ENCODE measurements at regions not wholly inside any gene's neighbourhood (a gene's known extent, or its start where the extent isn't known, plus 50 kb on each side); places are given as distances from the start of the nearest gene placed in this dataset.

DNA sequence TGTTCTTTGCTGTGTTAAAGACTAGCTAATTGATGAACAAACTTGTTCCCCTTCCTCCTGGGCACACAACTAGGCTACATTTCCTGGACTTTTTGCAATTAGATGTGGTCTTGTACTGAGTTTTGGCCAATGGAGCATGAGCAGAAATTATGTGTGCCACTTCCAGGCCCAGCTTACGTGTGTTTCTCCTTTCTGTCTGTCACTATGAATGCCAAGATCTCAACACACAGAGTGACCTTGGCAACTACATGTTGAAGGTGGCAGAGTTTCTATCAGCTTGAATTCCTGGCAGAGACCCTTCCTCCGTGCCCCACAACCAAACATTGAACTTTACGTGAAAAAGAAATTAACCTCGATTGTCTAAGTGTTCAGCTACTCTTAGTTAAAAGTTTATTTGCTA is 81.7 kb upstream of the PIAS1 start:
- ChIA-PET CTCF (no interaction called here), POLR2A (no interaction called here)
- TF ChIP-seq, protein P1, sequence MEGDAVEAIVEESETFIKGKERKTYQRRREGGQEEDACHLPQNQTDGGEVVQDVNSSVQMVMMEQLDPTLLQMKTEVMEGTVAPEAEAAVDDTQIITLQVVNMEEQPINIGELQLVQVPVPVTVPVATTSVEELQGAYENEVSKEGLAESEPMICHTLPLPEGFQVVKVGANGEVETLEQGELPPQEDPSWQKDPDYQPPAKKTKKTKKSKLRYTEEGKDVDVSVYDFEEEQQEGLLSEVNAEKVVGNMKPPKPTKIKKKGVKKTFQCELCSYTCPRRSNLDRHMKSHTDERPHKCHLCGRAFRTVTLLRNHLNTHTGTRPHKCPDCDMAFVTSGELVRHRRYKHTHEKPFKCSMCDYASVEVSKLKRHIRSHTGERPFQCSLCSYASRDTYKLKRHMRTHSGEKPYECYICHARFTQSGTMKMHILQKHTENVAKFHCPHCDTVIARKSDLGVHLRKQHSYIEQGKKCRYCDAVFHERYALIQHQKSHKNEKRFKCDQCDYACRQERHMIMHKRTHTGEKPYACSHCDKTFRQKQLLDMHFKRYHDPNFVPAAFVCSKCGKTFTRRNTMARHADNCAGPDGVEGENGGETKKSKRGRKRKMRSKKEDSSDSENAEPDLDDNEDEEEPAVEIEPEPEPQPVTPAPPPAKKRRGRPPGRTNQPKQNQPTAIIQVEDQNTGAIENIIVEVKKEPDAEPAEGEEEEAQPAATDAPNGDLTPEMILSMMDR (IDR thresholded peaks at IDR 0.05) = no peak
- Mint-ChIP-seq H3K9me3 (no peaks in the 10 kb centered on the region), H3K4me3 (no peak overlapping the region), H3K36me3 (ENCODE audit: low read depth) (no peaks in the 10 kb centered on the region), H3K27me3 (peaks cover 22% of the 10 kb centered on the region), H3K4me1 (peaks cover 11% of the 10 kb centered on the region), H3K27ac (no peak overlapping the region)
- DNase-seq = no peak
- intact Hi-C loops (cut with micrococcal nuclease) = no loop called here
- no peak for ATAC-seq (ENCODE audit: low read depth)

DNA sequence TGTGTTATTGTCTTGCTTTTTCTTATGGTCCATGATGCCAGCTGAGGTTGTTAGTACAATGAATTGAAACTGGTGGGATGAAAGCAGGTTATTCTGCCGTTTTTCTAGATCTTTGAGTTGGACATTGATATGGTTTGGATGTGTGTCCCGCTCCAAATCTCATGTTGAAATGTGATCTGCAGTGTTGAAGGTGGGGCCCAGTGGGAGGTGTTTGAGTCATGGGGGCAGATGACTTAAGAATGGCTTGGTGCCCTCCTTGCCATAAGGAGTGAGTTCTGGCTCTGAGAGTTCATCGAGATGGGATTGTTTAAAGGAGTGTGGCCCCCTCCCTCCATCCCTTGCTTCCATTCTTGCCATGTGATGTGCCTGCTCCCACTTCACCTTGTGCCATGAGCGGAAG is 80.3 kb upstream of the PIAS1 start:
- intact Hi-C loops (cut with micrococcal nuclease) = no loop called here
- DNase-seq = no peak
- Mint-ChIP-seq H3K27me3 (peaks cover 11% of the 10 kb centered on the region), H3K4me3 (no peak overlapping the region), H3K36me3 (ENCODE audit: low read depth) (no peaks in the 10 kb centered on the region), H3K4me1 (peaks cover 2% of the 10 kb centered on the region), H3K9me3 (no peaks in the 10 kb centered on the region), H3K27ac (no peak overlapping the region)
- TF ChIP-seq, protein P1 (IDR thresholded peaks at IDR 0.05) = no peak
- ATAC-seq (ENCODE audit: low read depth) = no peak
- POLR2A ChIA-PET = no interaction called here
- CTCF ChIA-PET = no interaction called here

DNA sequence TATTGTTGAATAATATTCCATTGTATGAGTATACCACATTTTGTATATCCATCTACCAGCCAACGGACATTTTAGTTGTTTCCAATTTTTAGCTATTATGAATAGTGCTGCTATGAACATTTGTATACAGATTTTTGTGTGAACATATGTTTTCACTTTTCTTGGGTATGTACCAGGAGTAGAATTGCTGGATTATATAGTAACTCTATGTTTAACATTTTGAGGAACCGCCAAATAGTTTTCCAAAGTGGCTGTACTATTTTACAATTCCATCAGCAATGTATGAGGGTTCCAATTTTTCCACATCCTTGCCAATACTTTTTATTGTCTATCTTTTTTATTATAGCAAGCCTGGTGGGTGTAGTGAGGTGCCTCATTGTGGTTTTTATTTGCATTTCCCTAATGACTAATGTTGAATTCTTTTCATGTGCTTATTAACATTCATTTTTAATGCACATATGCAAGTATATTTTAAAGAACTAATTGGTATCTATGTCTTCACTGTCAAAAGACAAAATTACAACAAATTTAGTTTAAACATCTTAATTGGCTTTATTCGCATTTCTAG is 77.5 kb upstream of the PIAS1 start:
- DNase-seq = no peak
- H3K27ac Mint-ChIP-seq = no peak overlapping the region
- no peaks in the 10 kb centered on the region for H3K36me3 Mint-ChIP-seq (ENCODE audit: low read depth)
- intact Hi-C loops (cut with micrococcal nuclease) = no loop called here
- ATAC-seq (ENCODE audit: low read depth) = no peak
- TF ChIP-seq, protein P1 (IDR thresholded peaks at IDR 0.05) = no peak
- ChIA-PET CTCF (no interaction called here), POLR2A (no interaction called here)
- H3K9me3 Mint-ChIP-seq = no peaks in the 10 kb centered on the region
- no peaks in the 10 kb centered on the region for H3K4me1 Mint-ChIP-seq
- H3K27me3 Mint-ChIP-seq = peaks cover 5% of the 10 kb centered on the region
- no peak overlapping the region for H3K4me3 Mint-ChIP-seq

DNA sequence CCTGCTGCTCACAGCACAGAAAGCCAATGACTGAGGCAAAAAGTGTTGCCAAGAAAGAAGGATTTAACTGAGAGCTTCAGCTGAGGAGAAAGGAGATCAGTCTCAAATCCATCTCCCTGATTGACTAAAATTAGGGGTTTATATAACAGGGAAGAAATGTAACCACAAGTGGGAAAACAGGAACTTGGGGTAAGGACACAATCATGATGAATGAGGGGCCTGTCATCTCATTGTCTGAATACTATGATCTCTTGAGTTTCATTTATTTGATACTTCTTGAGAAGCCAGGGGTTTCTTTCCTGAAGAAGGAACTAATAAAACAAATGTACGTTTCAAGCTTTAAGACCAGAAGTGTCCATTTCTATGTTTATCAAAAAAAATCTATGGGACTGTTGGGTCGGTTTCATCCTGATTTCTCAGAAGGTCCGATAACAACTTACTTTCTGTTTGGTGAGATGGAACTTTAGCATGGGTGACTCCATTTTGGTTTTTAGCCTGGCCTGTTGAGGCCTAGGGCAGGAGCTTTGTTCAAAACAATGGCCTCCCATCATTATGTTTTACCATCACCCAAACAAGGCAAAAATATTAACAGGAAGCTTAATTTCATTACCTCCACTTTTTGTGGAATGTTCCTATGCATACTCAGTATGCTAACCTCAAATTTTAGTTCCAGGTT is 76.6 kb upstream of the PIAS1 start:
- intact Hi-C loops (cut with micrococcal nuclease) = no loop called here
- Mint-ChIP-seq H3K36me3 (ENCODE audit: low read depth) (no peaks in the 10 kb centered on the region), H3K27ac (no peak overlapping the region), H3K4me3 (no peak overlapping the region), H3K9me3 (no peaks in the 10 kb centered on the region), H3K4me1 (no peaks in the 10 kb centered on the region), H3K27me3 (peaks cover 2% of the 10 kb centered on the region)
- ChIA-PET CTCF (no interaction called here), POLR2A (no interaction called here)
- ATAC-seq (ENCODE audit: low read depth) (no peak), DNase-seq (no peak)
- TF ChIP-seq, protein P1 (IDR thresholded peaks at IDR 0.05) = no peak

DNA sequence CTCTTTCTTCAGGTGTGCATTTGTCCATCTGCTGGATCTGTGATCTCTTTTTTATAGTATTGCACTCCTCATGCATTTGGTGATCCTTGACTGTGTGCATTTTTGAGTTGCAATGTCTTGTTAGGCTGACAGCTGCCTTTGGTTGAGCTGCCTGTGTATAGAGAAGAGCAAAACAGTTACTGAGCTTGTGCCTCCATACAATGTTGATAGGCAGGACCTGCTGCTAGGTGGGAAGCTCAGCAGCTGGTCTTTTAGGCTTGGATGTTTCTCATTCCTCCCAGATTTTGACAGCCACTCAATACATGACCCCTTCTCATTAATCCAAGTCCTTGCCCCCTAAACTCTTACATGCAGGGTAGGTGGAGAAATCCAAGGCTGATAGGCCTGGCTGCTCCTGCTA is 74.8 kb upstream of the PIAS1 start:
- no peaks in the 10 kb centered on the region for H3K36me3 Mint-ChIP-seq (ENCODE audit: low read depth)
- no peaks in the 10 kb centered on the region for H3K9me3 Mint-ChIP-seq
- POLR2A ChIA-PET = no interaction called here
- H3K4me1 Mint-ChIP-seq = no peaks in the 10 kb centered on the region
- CTCF ChIA-PET = no interaction called here
- TF ChIP-seq, protein P1 (IDR thresholded peaks at IDR 0.05) = no peak
- peaks cover 2% of the 10 kb centered on the region for H3K27me3 Mint-ChIP-seq
- no peak for DNase-seq
- H3K27ac Mint-ChIP-seq = no peak overlapping the region
- no peak overlapping the region for H3K4me3 Mint-ChIP-seq
- intact Hi-C loops (cut with micrococcal nuclease) = no loop called here
- ATAC-seq (ENCODE audit: low read depth) = no peak

Measured in activated B cell treated with CpG ODN at 0.5 μM for 24 hours (primary cell).